Thoracic aorta (tissue), 2 donors: ENCODE measurements at regions not wholly inside any gene's neighbourhood (a gene's known extent, or its start where the extent isn't known, plus 50 kb on each side); places are given as distances from the start of the nearest gene placed in this dataset.

ENCODE experiments used
- ATAC-seq: fragments of 150-250 bp; one replicate; pipeline ENCODE4 v1.8.0; 2017; ENCODE audit warnings: low read depth; ENCODE audit not compliant: insufficient number of reproducible peaks, low FRiP score
- DNase-seq: peaks from one replicate; pipeline ENCODE4 v3.0.0-alpha.2; 2020; ENCODE audit warnings: low spot score
- H3K27ac ChIP-seq, 2 donors: fragments of 200-600 bp; sonication (generic); 1 replicate in 1 of 2; 2 replicates in 1 of 2; pipeline ENCODE4 v1.5.1; 2016; ENCODE audit warnings: mild to moderate bottlenecking in 2 of 2, moderate library complexity in 2 of 2
- H3K27me3 ChIP-seq: fragments of 200-600 bp; sonication (generic); replicated peaks from 2 replicates; pipeline ENCODE4 v1.6.0; 2016; ENCODE audit warnings: mild to moderate bottlenecking; ENCODE audit not compliant: insufficient read depth
- H3K36me3 ChIP-seq: fragments of 200-600 bp; sonication (generic); one replicate; pipeline ENCODE4 v1.5.1; 2016
- H3K4me1 ChIP-seq, 2 donors: fragments of 200-600 bp; sonication (generic); 1 replicate in 1 of 2; 2 replicates in 1 of 2; pipeline versions ENCODE4 v1.5.1 to v1.6.0; 2016; ENCODE audit warnings: low read depth in 2 of 2, mild to moderate bottlenecking in 1 of 2; ENCODE audit not compliant: control insufficient read depth in 1 of 2
- H3K4me3 ChIP-seq: fragments of 200-600 bp; sonication (generic); 2 replicates; pipeline ENCODE4 v1.5.1; 2016; ENCODE audit warnings: mild to moderate bottlenecking
- H3K9me3 ChIP-seq: fragments of 200-600 bp; sonication (generic); 2 replicates; pipeline ENCODE4 v1.5.1; 2016
- TF ChIP-seq, protein P1 (sequence below): fragments of 200-600 bp; sonication (generic); IDR thresholded peaks from one replicate; pipeline ENCODE4 v1.5.1; 2019; ENCODE audit warnings: antibody characterized with exemption

DNA sequence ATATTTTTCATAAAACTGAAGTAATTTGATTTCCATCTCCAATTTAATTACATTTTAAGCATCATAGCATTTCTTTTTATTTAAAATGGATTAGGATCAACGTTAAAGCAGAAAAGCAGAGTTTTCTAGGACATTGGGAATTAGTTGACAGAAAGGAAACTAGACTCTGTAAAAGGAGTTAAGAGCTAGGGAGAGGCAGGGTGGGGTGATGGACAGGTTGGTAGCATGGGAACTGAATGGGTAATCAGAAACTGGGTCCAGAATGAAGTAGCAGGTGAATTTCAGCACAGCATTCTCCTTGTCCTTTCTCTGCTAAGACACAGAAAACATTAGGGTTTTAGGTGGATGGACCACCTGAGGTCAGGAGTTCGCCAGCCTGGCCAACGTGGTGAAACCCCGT, 97.6 kb downstream of the ANAPC4 start:
- DNase-seq (no peak), ATAC-seq (no peak)
- Histone ChIP-seq H3K27ac (no peak overlapping the region), H3K36me3 (no peaks in the 10 kb centered on the region), H3K9me3 (peaks cover 8% of the 10 kb centered on the region), H3K27me3 (no peaks in the 10 kb centered on the region), H3K4me1 (no peaks in the 10 kb centered on the region), H3K4me3 (no peak overlapping the region)
- TF ChIP-seq, protein P1, sequence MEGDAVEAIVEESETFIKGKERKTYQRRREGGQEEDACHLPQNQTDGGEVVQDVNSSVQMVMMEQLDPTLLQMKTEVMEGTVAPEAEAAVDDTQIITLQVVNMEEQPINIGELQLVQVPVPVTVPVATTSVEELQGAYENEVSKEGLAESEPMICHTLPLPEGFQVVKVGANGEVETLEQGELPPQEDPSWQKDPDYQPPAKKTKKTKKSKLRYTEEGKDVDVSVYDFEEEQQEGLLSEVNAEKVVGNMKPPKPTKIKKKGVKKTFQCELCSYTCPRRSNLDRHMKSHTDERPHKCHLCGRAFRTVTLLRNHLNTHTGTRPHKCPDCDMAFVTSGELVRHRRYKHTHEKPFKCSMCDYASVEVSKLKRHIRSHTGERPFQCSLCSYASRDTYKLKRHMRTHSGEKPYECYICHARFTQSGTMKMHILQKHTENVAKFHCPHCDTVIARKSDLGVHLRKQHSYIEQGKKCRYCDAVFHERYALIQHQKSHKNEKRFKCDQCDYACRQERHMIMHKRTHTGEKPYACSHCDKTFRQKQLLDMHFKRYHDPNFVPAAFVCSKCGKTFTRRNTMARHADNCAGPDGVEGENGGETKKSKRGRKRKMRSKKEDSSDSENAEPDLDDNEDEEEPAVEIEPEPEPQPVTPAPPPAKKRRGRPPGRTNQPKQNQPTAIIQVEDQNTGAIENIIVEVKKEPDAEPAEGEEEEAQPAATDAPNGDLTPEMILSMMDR: no peak

DNA sequence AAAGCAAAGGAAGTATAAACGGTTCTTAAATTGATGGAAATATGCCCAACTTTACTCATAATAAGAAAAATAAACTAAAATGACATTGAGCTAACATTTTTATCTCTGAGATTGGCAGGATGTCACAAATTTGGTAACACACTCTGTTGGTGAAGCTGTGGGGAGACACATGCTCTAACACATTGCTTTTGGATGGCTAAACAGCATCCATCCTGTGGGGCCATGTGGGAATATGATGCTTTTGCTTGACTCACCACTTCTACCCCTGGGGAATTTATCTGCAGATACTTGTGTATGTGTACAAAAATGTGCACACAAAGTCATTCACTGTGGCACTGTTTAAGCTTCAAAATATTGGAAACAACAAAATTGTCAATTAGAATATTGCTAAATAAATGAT, 100.2 kb downstream of the ANAPC4 start:
- H3K4me1 ChIP-seq: no peaks in the 10 kb centered on the region

DNA sequence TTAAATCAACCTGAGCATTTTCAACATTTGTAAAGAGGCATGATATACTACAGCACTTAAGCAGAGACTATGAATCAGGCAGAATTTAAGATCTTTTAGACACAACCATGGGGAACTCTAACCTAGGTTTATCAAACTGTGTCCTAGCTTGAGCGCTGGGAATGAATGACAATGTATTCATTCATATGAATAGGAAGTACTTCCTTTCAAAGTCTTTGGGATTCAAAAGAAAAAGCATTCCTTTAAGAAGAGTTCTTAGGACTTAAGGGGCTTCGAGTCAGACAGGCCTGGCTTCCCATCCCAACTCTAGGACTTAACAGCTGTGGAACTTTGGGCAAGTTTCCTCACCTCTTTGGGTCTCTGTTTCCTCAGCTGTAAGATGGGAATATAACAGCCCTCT, 104.6 kb downstream of the ANAPC4 start:
- H3K36me3 ChIP-seq: no peaks in the 10 kb centered on the region
- ATAC-seq (no peak), DNase-seq (no peak)
- H3K4me1 ChIP-seq: no peaks in the 10 kb centered on the region
- no peaks in the 10 kb centered on the region for H3K27me3 ChIP-seq
- no peak overlapping the region for H3K27ac ChIP-seq
- no peak overlapping the region for H3K4me3 ChIP-seq
- TF ChIP-seq, protein P1: no peak
- peaks cover 8% of the 10 kb centered on the region for H3K9me3 ChIP-seq

More for the DNA sequence above, 100.2 kb downstream of the ANAPC4 start:
- H3K4me3 ChIP-seq: no peak overlapping the region
- no peak for ATAC-seq
- H3K9me3 ChIP-seq: peaks cover 8% of the 10 kb centered on the region
- no peaks in the 10 kb centered on the region for H3K36me3 ChIP-seq
- H3K27me3 ChIP-seq: no peaks in the 10 kb centered on the region
- DNase-seq: no peak
- no peak overlapping the region for H3K27ac ChIP-seq
- TF ChIP-seq, protein P1: no peak

DNA sequence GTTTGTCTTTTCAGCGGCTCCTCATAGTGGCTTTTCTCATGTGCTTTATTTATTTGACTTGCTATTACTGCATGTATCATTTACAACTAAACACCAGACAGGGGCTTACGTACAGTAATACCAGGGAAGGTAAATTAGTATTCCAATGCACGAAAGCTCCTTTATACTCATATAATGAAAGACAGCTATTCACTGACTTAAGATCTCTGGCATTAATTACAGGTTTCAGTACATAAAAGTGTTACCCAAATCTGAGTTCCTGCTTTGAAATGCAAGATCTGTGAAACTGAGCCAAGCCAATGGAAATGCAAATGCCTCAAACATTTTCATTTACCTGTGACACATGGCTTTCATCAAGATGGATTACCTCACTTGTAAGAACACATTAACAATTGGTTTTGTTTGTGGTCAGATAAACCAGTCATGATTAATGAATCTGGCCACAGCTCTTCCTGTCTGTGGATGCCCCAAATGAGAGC, 107.2 kb downstream of the ANAPC4 start:
- no peak overlapping the region for H3K4me3 ChIP-seq

DNA sequence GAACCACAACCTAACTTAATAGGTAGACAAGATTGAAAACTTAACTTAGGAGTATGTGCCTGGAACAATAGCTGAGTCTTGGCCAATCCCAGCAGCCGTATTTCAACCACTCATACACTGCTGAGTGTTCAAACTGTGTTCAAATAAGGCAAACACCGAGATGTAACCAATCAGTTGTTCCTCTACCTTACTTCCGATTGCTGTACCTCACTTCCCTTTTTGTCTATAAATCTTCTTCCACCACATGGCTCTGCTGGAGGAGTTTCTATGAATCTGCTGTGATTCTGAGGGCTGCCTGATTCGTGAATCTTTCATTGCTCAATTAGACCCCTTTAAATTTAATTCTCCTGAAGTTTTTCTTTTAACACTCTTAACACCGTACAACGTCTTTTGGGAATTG, 108.0 kb downstream of the ANAPC4 start:
- no peaks in the 10 kb centered on the region for H3K4me1 ChIP-seq
- H3K9me3 ChIP-seq: no peaks in the 10 kb centered on the region
- no peak overlapping the region for H3K27ac ChIP-seq
- TF ChIP-seq, protein P1: no peak
- no peak overlapping the region for H3K4me3 ChIP-seq
- H3K27me3 ChIP-seq: no peaks in the 10 kb centered on the region
- H3K36me3 ChIP-seq: no peaks in the 10 kb centered on the region
- no peak for DNase-seq
- ATAC-seq: no peak

More for the DNA sequence above, 107.2 kb downstream of the ANAPC4 start:
- Histone ChIP-seq H3K4me1 (no peaks in the 10 kb centered on the region), H3K9me3 (peaks cover 2% of the 10 kb centered on the region), H3K27me3 (no peaks in the 10 kb centered on the region), H3K27ac (no peak overlapping the region), H3K36me3 (no peaks in the 10 kb centered on the region)
- TF ChIP-seq, protein P1: no peak
- DNase-seq: no peak
- ATAC-seq: no peak
